H9 (cell line): ENCODE measurements at regions not wholly inside any gene's neighbourhood (a gene's known extent, or its start where the extent isn't known, plus 50 kb on each side); places are given as distances from the start of the nearest gene placed in this dataset.

Experiments
- DNase-seq: peaks from one replicate; pipeline ENCODE4 v3.0.0-alpha.2; 2017
- H2AFZ ChIP-seq: one replicate; pipeline ENCODE4 v1.6.1; 2013; ENCODE audit warnings: mild to moderate bottlenecking, low read length, control low read depth, moderate library complexity
- H2AK5ac ChIP-seq: 2 replicates; pipeline ENCODE4 v1.6.1; 2013; ENCODE audit warnings: low read length, control low read depth, mixed read lengths; ENCODE audit not compliant: insufficient read length
- H2BK120ac ChIP-seq: one replicate; pipeline ENCODE4 v1.6.1; 2013; ENCODE audit warnings: low read depth, mild to moderate bottlenecking, low read length, control low read depth, inconsistent platforms; ENCODE audit not compliant: poor library complexity, severe bottlenecking
- H2BK12ac ChIP-seq: 2 replicates; pipeline ENCODE4 v1.6.1; 2013; ENCODE audit warnings: low read length, control low read depth, mixed read lengths, low read depth; ENCODE audit not compliant: insufficient read length
- H2BK15ac ChIP-seq: 2 replicates; pipeline ENCODE4 v1.6.1; 2013; ENCODE audit warnings: low read depth, low read length, control low read depth
- H2BK20ac ChIP-seq: one replicate; pipeline ENCODE4 v1.6.1; 2013; ENCODE audit warnings: low read depth, mild to moderate bottlenecking, low read length, control low read depth, inconsistent platforms; ENCODE audit not compliant: poor library complexity, severe bottlenecking
- H2BK5ac ChIP-seq: 2 replicates; pipeline ENCODE4 v1.6.1; 2013; ENCODE audit warnings: low read length, control low read depth, mixed read lengths; ENCODE audit not compliant: insufficient read length
- H3K14ac ChIP-seq: 2 replicates; pipeline ENCODE4 v1.6.1; 2013; ENCODE audit warnings: low read length, control low read depth; ENCODE audit not compliant: insufficient read depth
- H3K18ac ChIP-seq: 2 replicates; pipeline ENCODE4 v1.6.1; 2013; ENCODE audit warnings: low read depth, mild to moderate bottlenecking, mixed read lengths, low read length, control low read depth; ENCODE audit not compliant: insufficient read length
- H3K23ac ChIP-seq: 2 replicates; pipeline ENCODE4 v1.6.1; 2013; ENCODE audit warnings: low read length, control low read depth, mixed read lengths, low read depth; ENCODE audit not compliant: insufficient read length
- H3K23me2 ChIP-seq: 2 replicates; pipeline ENCODE4 v1.6.1; 2013; ENCODE audit warnings: low read depth, mild to moderate bottlenecking, mixed read lengths, low read length, control low read depth; ENCODE audit not compliant: insufficient read length, poor library complexity, severe bottlenecking
- H3K27ac ChIP-seq: 2 replicates; pipeline ENCODE4 v1.5.1; 2013; ENCODE audit warnings: low read length, control low read depth, mixed read lengths, low read depth; ENCODE audit not compliant: insufficient read length
- H3K27me3 ChIP-seq: 2 replicates; pipeline ENCODE4 v1.6.1; 2013; ENCODE audit warnings: low read length, control low read depth, inconsistent platforms; ENCODE audit not compliant: insufficient read depth
- H3K4ac ChIP-seq: 2 replicates; pipeline ENCODE4 v1.6.1; 2013; ENCODE audit warnings: low read depth, mild to moderate bottlenecking, control low read depth, inconsistent platforms, low read length, moderate library complexity
- H3K4me1 ChIP-seq: 2 replicates; pipeline ENCODE4 v1.6.1; 2013; ENCODE audit warnings: low read length, control low read depth, inconsistent platforms; ENCODE audit not compliant: insufficient read depth
- H3K4me2 ChIP-seq: 2 replicates; pipeline ENCODE4 v1.6.1; 2013; ENCODE audit warnings: low read length, control low read depth, mixed read lengths; ENCODE audit not compliant: insufficient read length, insufficient read depth
- H3K56ac ChIP-seq: 2 replicates; pipeline ENCODE4 v1.6.1; 2013; ENCODE audit warnings: low read depth, mild to moderate bottlenecking, mixed read lengths, low read length, control low read depth; ENCODE audit not compliant: insufficient read length
- H3K79me1 ChIP-seq: 2 replicates; pipeline ENCODE4 v1.6.1; 2013; ENCODE audit warnings: low read depth, mild to moderate bottlenecking, moderate library complexity, low read length, control low read depth, inconsistent platforms; ENCODE audit not compliant: insufficient read depth, poor library complexity, severe bottlenecking
- H3K79me2 ChIP-seq: 2 replicates; pipeline ENCODE4 v1.6.1; 2013; ENCODE audit warnings: low read length, control low read depth, inconsistent platforms; ENCODE audit not compliant: insufficient read depth
- H3K9ac ChIP-seq: 2 replicates; pipeline ENCODE4 v1.6.1; 2013; ENCODE audit warnings: low read length, control low read depth, mixed read lengths; ENCODE audit not compliant: insufficient read length; ENCODE audit errors: extremely low read depth
- H3K9me3 ChIP-seq: one replicate; pipeline ENCODE4 v1.6.1; 2013; ENCODE audit warnings: low read depth, low read length, inconsistent platforms; ENCODE audit not compliant: control insufficient read depth
- H3T11ph ChIP-seq: one replicate; pipeline ENCODE4 v1.6.1; 2013; ENCODE audit warnings: mild to moderate bottlenecking, low read length, control low read depth, inconsistent platforms
- H4K20me1 ChIP-seq: one replicate; pipeline ENCODE4 v1.6.1; 2013; ENCODE audit not compliant: control insufficient read depth, insufficient read length, insufficient read depth
- H4K5ac ChIP-seq: 2 replicates; pipeline ENCODE4 v1.6.1; 2013; ENCODE audit warnings: low read depth, mild to moderate bottlenecking, mixed read lengths, low read length, control low read depth; ENCODE audit not compliant: insufficient read length
- H4K8ac ChIP-seq: replicated peaks from 2 replicates; pipeline ENCODE4 v1.6.1; 2013; ENCODE audit warnings: low read length, control low read depth, mixed read lengths, low read depth; ENCODE audit not compliant: insufficient read length
- H4K91ac ChIP-seq: 2 replicates; pipeline ENCODE4 v1.6.1; 2013; ENCODE audit warnings: low read depth, mild to moderate bottlenecking, moderate library complexity, mixed read lengths, low read length, control low read depth; ENCODE audit not compliant: insufficient read length
- H3K27ac Mint-ChIP-seq, 3 experiments: 2 replicates in 2 of 3; 3 replicates in 1 of 3; pipeline ENCODE4 v1.8.0; 2020 to 2021; ENCODE audit warnings: mixed read lengths in 3 of 3, mild to moderate bottlenecking in 1 of 3, moderate library complexity in 1 of 3
- H3K27me3 Mint-ChIP-seq: 2 replicates; pipeline ENCODE4 v1.8.0; 2021; ENCODE audit warnings: low read depth, mild to moderate bottlenecking, moderate library complexity, mixed read lengths
- H3K36me3 Mint-ChIP-seq, 3 experiments: 2 replicates in 2 of 3; 3 replicates in 1 of 3; pipeline ENCODE4 v1.8.0; 2020 to 2021; ENCODE audit warnings: low read depth in 3 of 3, mixed read lengths in 3 of 3; ENCODE audit not compliant: insufficient read depth in 1 of 3
- H3K4me1 Mint-ChIP-seq, 2 experiments: 2 replicates each; pipeline ENCODE4 v1.8.0; 2020; ENCODE audit warnings: mixed read lengths in 2 of 2
- H3K4me3 Mint-ChIP-seq, 2 experiments: 2 replicates in 1 of 2; 3 replicates in 1 of 2; pipeline ENCODE4 v1.8.0; 2020 to 2021; ENCODE audit warnings: mild to moderate bottlenecking in 2 of 2, mixed read lengths in 2 of 2, moderate library complexity in 1 of 2
- H3K9me3 Mint-ChIP-seq, 2 experiments: 2 replicates in 1 of 2; 3 replicates in 1 of 2; pipeline ENCODE4 v1.8.0; 2020; ENCODE audit warnings: mild to moderate bottlenecking in 2 of 2, mixed read lengths in 2 of 2, moderate library complexity in 1 of 2
- TF ChIP-seq, protein P1 (sequence below): fragments of 200-600 bp; sonication (generic); conservative IDR thresholded peaks from 3 replicates; pipeline ENCODE4 v1.8.0; 2021; ENCODE audit warnings: antibody characterized with exemption, mild to moderate bottlenecking

DNA sequence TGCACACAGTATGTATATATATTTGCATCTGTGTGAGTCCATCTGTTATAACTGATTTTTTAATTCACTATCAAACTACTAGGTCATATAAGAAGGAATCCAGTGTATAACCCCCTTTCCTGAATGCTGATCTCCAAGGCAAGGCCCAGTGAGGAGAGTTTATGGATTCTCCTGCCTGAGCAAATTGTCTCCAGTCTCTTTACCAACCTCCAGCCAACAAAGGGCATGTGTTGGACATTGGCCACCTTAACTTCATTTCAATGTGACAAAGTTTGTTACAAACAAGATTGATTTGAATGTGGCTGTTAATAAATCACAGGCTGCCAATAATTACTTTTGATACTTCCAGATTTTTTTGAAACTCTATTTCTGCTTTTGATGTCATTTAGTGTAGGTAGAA lies 191.6 kb downstream of the HAO1 start:
- no peaks in the 10 kb centered on the region for H3K79me1 ChIP-seq

More for the DNA sequence above, 191.6 kb downstream of the HAO1 start:
- no peaks in the 10 kb centered on the region for H3K79me2 ChIP-seq
- H4K20me1 ChIP-seq, result no peaks in the 10 kb centered on the region
- no peaks in the 10 kb centered on the region for H3K9me3 ChIP-seq
- no peak for DNase-seq
- no peak overlapping the region for H4K8ac ChIP-seq
- Mint-ChIP-seq H3K36me3 (peaks cover 0 to 5% (median 0%) of the 10 kb centered on the region in 3 experiments; a peak in 3 of 7 replicates), H3K4me3 (no peak overlapping the region), H3K27me3 (no peaks in the 10 kb centered on the region), H3K4me1 (no peaks in the 10 kb centered on the region), H3K9me3 (no peaks in the 10 kb centered on the region; a peak in 1 of 5 replicates), H3K27ac (no peak overlapping the region)
- H3K4ac ChIP-seq, result no peak overlapping the region
- no peak overlapping the region for H4K91ac ChIP-seq
- H3K23me2 ChIP-seq, result no peaks in the 10 kb centered on the region
- H2AK5ac ChIP-seq, result no peak overlapping the region
- no peak overlapping the region for H2BK20ac ChIP-seq
- no peak overlapping the region for H3K4me2 ChIP-seq
- no peak overlapping the region for H2BK12ac ChIP-seq
- H3T11ph ChIP-seq, result no peak overlapping the region
- H3K27me3 ChIP-seq, result no peaks in the 10 kb centered on the region
- H2BK120ac ChIP-seq, result no peak overlapping the region
- no peak overlapping the region for H3K18ac ChIP-seq
- no peaks in the 10 kb centered on the region for H3K4me1 ChIP-seq
- H3K27ac ChIP-seq, result no peak overlapping the region
- no peak overlapping the region for H3K56ac ChIP-seq
- no peak overlapping the region for H2BK15ac ChIP-seq
- no peak overlapping the region for H3K23ac ChIP-seq
- H3K14ac ChIP-seq, result no peak overlapping the region
- no peak overlapping the region for H3K9ac ChIP-seq
- TF ChIP-seq, protein P1, sequence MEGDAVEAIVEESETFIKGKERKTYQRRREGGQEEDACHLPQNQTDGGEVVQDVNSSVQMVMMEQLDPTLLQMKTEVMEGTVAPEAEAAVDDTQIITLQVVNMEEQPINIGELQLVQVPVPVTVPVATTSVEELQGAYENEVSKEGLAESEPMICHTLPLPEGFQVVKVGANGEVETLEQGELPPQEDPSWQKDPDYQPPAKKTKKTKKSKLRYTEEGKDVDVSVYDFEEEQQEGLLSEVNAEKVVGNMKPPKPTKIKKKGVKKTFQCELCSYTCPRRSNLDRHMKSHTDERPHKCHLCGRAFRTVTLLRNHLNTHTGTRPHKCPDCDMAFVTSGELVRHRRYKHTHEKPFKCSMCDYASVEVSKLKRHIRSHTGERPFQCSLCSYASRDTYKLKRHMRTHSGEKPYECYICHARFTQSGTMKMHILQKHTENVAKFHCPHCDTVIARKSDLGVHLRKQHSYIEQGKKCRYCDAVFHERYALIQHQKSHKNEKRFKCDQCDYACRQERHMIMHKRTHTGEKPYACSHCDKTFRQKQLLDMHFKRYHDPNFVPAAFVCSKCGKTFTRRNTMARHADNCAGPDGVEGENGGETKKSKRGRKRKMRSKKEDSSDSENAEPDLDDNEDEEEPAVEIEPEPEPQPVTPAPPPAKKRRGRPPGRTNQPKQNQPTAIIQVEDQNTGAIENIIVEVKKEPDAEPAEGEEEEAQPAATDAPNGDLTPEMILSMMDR, result no peak
- H2BK5ac ChIP-seq, result no peak overlapping the region
- no peak overlapping the region for H4K5ac ChIP-seq
- H2AFZ ChIP-seq, result no peak overlapping the region
